PC-3 (cell line): ENCODE measurements at regions not wholly inside any gene's neighbourhood (a gene's known extent, or its start where the extent isn't known, plus 50 kb on each side); places are given as distances from the start of the nearest gene placed in this dataset.

ENCODE experiments used
- ATAC-seq: fragments of 200-7000 bp; cut with Tn5 transposase; 2 replicates; pipeline ENCODE4 v1.9.1; 2020; ENCODE audit warnings: mild to moderate bottlenecking, moderate library complexity
- BruUV-seq: library from RNA; stranded (reverse); fragments of 400-500 nt; replicated peaks from 2 replicates; lab custom pipeline; 2021; lab: Mats Ljungman, UMichigan
- CTCF ChIA-PET: fragments of 300-600 bp; sonication (Branson Sonifier 250); formaldehyde crosslinking; loops from one replicate; lab custom pipeline; 2022; ENCODE audit warnings: antibody characterized with exemption; lab: Charles Lee
- POLR2A ChIA-PET: fragments of 300-600 bp; sonication (Branson Sonifier 250); formaldehyde crosslinking; loops from one replicate; lab custom pipeline; 2022; ENCODE audit warnings: antibody characterized with exemption; ENCODE audit not compliant: unreplicated experiment; lab: Charles Lee
- DNase-seq: peaks from one replicate; pipeline ENCODE4 v3.0.0-alpha.2; 2015
- H2AFZ ChIP-seq: fragments of 300-600 bp; sonication (generic); 2 replicates; pipeline ENCODE4 v1.6.0; 2016; ENCODE audit warnings: antibody characterized with exemption, low read length
- H3F3A ChIP-seq: fragments of 300-600 bp; sonication (generic); one replicate; pipeline ENCODE4 v1.6.0; 2017; ENCODE audit warnings: antibody characterized with exemption, low read length, control low read depth, mild to moderate bottlenecking; ENCODE audit not compliant: unreplicated experiment
- H3K27ac ChIP-seq: fragments of 300-600 bp; sonication (generic); 2 replicates; pipeline ENCODE4 v1.5.1; 2016; ENCODE audit warnings: mild to moderate bottlenecking, low read length
- H3K27me3 ChIP-seq: fragments of 300-600 bp; sonication (generic); 2 replicates; pipeline ENCODE4 v1.6.1; 2016; ENCODE audit warnings: low read length, mixed read lengths
- H3K36me3 ChIP-seq: fragments of 300-600 bp; sonication (generic); 2 replicates; pipeline ENCODE4 v1.6.1; 2016; ENCODE audit warnings: low read depth, mixed run types, low read length, mixed read lengths
- H3K4me1 ChIP-seq: fragments of 300-600 bp; sonication (generic); 2 replicates; pipeline ENCODE4 v1.5.1; 2016; ENCODE audit warnings: low read length; ENCODE audit not compliant: insufficient read depth
- H3K4me2 ChIP-seq: fragments of 300-600 bp; sonication (generic); 2 replicates; pipeline ENCODE4 v1.6.0; 2016; ENCODE audit warnings: low read length
- H3K4me3 ChIP-seq: fragments of 300-600 bp; sonication (generic); 2 replicates; pipeline ENCODE4 v1.5.1; 2016; ENCODE audit warnings: mild to moderate bottlenecking, low read length, mixed read lengths
- H3K79me2 ChIP-seq: fragments of 300-600 bp; sonication (generic); 2 replicates; pipeline ENCODE4 v1.6.1; 2017; ENCODE audit warnings: low read length, mixed read lengths
- H3K9ac ChIP-seq: fragments of 300-600 bp; sonication (generic); 2 replicates; pipeline ENCODE4 v1.6.0; 2016; ENCODE audit warnings: mild to moderate bottlenecking, low read length
- H3K9me2 ChIP-seq: fragments of 300-600 bp; sonication (generic); replicated peaks from 2 replicates; pipeline ENCODE4 v1.6.1; 2016; ENCODE audit warnings: mixed run types, low read length, mixed read lengths
- H3K9me3 ChIP-seq: fragments of 300-600 bp; sonication (generic); 2 replicates; pipeline ENCODE4 v1.6.1; 2016; ENCODE audit warnings: low read length, mixed read lengths
- H4K20me1 ChIP-seq: fragments of 300-600 bp; sonication (generic); 2 replicates; pipeline ENCODE4 v1.6.1; 2016; ENCODE audit warnings: low read length, mixed read lengths
- CTCF ChIP-seq: fragments of 300-600 bp; sonication (generic); conservative IDR thresholded peaks from 2 replicates; pipeline ENCODE4 v1.5.1; 2017; ENCODE audit warnings: antibody characterized with exemption, low read depth, mild to moderate bottlenecking, low read length
- EZH2 ChIP-seq: fragments of 300-600 bp; sonication (generic); IDR thresholded peaks from one replicate; pipeline ENCODE4 v1.6.1; 2017; ENCODE audit warnings: antibody characterized with exemption, mild to moderate bottlenecking, low read length; ENCODE audit not compliant: unreplicated experiment
- EZH2phosphoT487 ChIP-seq: fragments of 300-600 bp; sonication (generic); IDR thresholded peaks from 2 replicates; pipeline ENCODE4 v1.6.1; 2018; ENCODE audit warnings: mild to moderate bottlenecking, antibody characterized with exemption, low read length, borderline replicate concordance
- intact Hi-C: fragments of 100-400 bp; cut with micrococcal nuclease; formaldehyde crosslinking; loops from 2 replicates; pipeline ENCODE4 v1.9.0; 2023

- no peak overlapping the region for H3K4me3 ChIP-seq
- H3K4me1 ChIP-seq: no peaks in the 10 kb centered on the region
- no peak overlapping the region for H3K4me2 ChIP-seq
- H3K9ac ChIP-seq: no peak overlapping the region
- H3F3A ChIP-seq: no peaks in the 10 kb centered on the region
- no peak overlapping the region for H2AFZ ChIP-seq
- ChIA-PET CTCF (no interaction called here), POLR2A (no interaction called here)
- H3K79me2 ChIP-seq: no peaks in the 10 kb centered on the region
- H4K20me1 ChIP-seq: no peaks in the 10 kb centered on the region
- no peaks in the 10 kb centered on the region for H3K9me2 ChIP-seq
- intact Hi-C loops: no loop called here
- H3K27me3 ChIP-seq: no peaks in the 10 kb centered on the region
- H3K27ac ChIP-seq: no peak overlapping the region
- H3K36me3 ChIP-seq: no peaks in the 10 kb centered on the region
- no peak for DNase-seq
- TF ChIP-seq EZH2phosphoT487: no peak
- TF ChIP-seq CTCF: no peak
- no peak for TF ChIP-seq EZH2
- no TSS peak for BruUV-seq
- H3K9me3 ChIP-seq: no peaks in the 10 kb centered on the region
- ATAC-seq: no peak
These were observed 191.2 kb downstream of the MANEA start for GRCh38 chr6:95768539-95768938.

GRCh38 chr6:95777338-95777737 is 200.0 kb downstream of the MANEA start:
- CTCF ChIA-PET: no interaction called here

GRCh38 chr6:95780037-95780436 is 202.7 kb downstream of the MANEA start:
- ChIA-PET CTCF (no interaction called here), POLR2A (no interaction called here)
- no TSS peak for BruUV-seq
- H3K27me3 ChIP-seq: no peaks in the 10 kb centered on the region
- no peak for DNase-seq
- no peaks in the 10 kb centered on the region for H3K9me2 ChIP-seq
- H4K20me1 ChIP-seq: no peaks in the 10 kb centered on the region
- no peaks in the 10 kb centered on the region for H3K79me2 ChIP-seq
- no peak overlapping the region for H3K9ac ChIP-seq
- no peak for ATAC-seq
- no peaks in the 10 kb centered on the region for H3F3A ChIP-seq
- intact Hi-C loops: no loop called here
- H3K4me1 ChIP-seq: no peaks in the 10 kb centered on the region
- H3K4me2 ChIP-seq: no peak overlapping the region
- H3K27ac ChIP-seq: no peak overlapping the region
- TF ChIP-seq CTCF: no peak
- no peak for TF ChIP-seq EZH2
- no peak for TF ChIP-seq EZH2phosphoT487
- no peaks in the 10 kb centered on the region for H3K36me3 ChIP-seq
- no peak overlapping the region for H3K4me3 ChIP-seq
- H2AFZ ChIP-seq: no peak overlapping the region
- H3K9me3 ChIP-seq: no peaks in the 10 kb centered on the region

More at GRCh38 chr6:95777338-95777737, 200.0 kb downstream of the MANEA start:
- no peaks in the 10 kb centered on the region for H3K9me2 ChIP-seq
- intact Hi-C loops: no loop called here
- ATAC-seq (no peak), DNase-seq (no peak)
- H3K79me2 ChIP-seq: no peaks in the 10 kb centered on the region
- no peak overlapping the region for H3K9ac ChIP-seq
- H3K4me3 ChIP-seq: no peak overlapping the region
- H3F3A ChIP-seq: no peaks in the 10 kb centered on the region
- H3K27ac ChIP-seq: no peak overlapping the region
- H3K4me1 ChIP-seq: no peaks in the 10 kb centered on the region
- H3K27me3 ChIP-seq: no peaks in the 10 kb centered on the region
- TF ChIP-seq EZH2phosphoT487 (no peak), EZH2 (no peak), CTCF (no peak)
- no peak overlapping the region for H2AFZ ChIP-seq
- no peaks in the 10 kb centered on the region for H3K9me3 ChIP-seq
- POLR2A ChIA-PET: no interaction called here
- H3K4me2 ChIP-seq: no peak overlapping the region
- BruUV-seq: no TSS peak
- no peaks in the 10 kb centered on the region for H4K20me1 ChIP-seq
- no peaks in the 10 kb centered on the region for H3K36me3 ChIP-seq
